IPS-NIHi11 (cell line): ENCODE measurements at regions not wholly inside any gene's neighbourhood (a gene's known extent, or its start where the extent isn't known, plus 50 kb on each side); places are given as distances from the start of the nearest gene placed in this dataset.
A peak's percentile ranks its signal among the peaks of the same experiment; 100 is the strongest.

Experiments
- DNase-seq: peaks from one replicate; pipeline ENCODE4 v3.0.0; 2012; ENCODE audit warnings: mixed read lengths, low spot score

DNA sequence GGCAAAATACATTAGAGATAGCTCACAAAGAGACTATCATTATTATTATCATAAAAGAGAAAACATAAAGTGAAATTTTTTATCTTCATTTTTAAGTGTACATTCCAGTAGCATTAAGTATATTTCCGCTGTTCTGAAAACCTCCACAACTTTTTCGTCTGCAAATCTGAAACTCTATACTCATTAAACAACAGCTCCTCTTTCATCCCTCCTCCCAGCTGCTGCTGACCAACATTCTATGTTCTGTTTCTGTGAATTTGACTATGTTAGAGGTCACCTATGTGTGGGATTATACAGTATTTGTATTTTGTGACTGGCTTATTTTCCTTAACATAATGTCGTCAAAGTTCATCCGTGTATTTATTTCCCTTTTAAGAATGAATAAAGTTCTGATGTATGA is 429.3 kb upstream of the TPK1 start:
- no peak for DNase-seq

- DNase-seq = no peak
Measured at GRCh38 chr7:145263886-145264285, 428.0 kb upstream of the TPK1 start.

DNA sequence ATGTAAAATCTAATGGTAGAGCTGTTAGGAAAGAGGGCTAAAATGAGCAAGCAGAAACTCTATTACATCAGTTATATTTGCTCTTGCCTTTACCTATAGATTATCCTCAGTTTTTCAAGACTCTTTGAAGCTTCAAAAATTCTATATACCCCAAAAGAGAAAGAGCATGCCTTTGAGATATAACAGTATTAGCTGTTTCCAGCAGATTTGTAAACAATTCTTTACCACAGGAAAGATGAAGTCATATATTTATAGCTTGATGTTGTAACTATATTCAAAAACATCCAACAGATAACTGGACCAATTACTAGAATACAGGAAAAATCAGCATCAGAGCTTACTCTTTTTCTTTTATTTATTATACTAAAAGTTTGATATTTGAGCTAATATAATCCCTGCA is 416.2 kb upstream of the TPK1 start:
- DNase-seq = no peak

- DNase-seq = no peak
Measured at GRCh38 chr7:145224775-145225174, 388.9 kb upstream of the TPK1 start.

DNA sequence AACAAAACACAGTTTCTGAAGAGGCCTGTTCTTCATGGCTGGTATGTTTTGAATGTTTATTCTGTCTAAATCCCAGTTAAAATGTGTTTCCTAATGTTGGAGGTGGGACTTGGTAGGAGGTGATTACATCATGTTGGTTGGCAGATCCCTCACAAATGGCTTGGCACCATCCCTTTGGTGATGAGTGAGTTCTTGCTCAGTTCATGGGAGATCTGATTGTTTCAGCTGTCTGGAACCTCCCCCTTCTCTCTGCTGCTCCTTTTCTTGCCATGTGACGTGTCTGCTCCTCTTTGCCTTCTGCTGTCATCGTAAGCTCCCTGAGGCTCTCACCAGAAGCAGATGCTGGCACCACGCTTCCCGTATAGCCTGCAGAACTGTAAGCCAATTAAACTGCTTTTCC is 383.6 kb upstream of the TPK1 start:
- no peak for DNase-seq

- DNase-seq = no peak
Measured at GRCh38 chr7:145216866-145217265, 381.0 kb upstream of the TPK1 start.

DNA sequence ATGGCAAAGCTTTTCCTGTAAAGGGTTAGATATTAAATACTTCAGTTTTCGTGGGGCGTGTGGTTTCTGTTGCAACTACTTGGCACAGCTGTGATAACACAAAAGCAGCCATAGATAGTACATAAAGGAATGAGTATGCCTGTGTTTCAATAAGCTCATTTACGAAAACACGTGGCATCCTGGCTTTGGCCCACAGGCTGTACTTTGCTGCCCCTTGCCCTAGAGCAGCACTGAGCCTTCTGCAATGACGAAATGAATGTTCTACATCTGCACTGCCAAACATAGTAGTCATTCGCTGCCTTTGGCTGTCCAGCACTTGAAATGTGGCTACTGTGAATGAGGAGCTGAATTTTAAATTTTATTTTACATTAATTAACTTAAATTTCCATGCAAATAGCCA is 376.2 kb upstream of the TPK1 start:
- no peak for DNase-seq

DNA sequence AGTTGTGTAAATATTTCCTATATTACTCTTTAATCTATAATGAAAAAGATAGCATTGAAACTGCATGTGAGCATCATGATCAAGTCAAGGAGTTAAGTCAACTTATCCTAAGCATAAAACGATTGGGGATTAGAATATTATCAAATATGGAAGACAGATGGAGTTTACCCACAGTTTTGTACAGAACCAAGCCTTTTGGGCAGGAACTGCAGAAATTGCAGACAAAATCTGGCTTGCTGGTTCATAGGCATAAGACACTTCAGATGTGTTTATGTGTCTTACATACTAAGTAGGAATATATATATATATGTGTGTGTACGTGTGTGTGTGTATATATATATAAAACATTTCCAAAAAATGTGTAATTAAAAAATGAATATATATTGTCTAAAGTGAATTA is 375.4 kb upstream of the TPK1 start:
- DNase-seq = no peak

DNA sequence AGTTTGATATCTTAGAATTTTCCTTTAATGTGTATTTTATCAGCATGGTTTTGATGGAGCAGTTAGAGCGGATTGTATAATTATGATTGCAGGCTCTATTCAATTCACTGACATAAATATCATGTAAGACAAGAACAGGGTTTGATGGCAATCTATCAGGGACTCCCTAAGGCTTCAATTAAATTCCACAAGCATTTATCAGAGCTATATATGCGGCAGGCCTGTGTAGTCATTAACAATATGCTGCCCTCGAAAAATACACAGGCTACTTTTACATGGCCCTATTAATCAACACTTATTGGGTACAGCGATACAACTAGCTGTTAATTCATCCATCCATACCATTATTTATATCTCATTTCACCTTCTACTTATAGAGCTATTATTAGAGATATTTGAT is 358.1 kb upstream of the TPK1 start:
- no peak for DNase-seq

DNA sequence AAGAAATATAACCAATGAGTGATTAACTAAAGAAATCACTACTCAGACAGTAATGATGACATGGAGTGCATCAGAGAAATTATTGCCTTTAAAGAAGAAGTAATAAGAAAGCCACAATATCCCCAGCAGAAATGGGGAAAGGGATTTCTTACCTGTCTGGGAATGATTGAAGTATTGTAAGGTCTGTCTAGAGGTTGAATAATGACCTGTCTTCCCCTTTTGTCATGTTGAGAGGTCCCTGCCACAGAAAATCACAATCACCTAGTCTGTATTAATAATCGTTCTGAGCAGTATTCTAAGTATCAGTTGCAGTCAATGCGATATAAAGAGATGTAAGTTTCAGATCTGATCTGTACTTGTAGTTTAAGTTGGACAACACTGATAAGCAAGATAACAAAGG is 349.1 kb upstream of the TPK1 start:
- no peak for DNase-seq

- DNase-seq = no peak
Measured at GRCh38 chr7:145183069-145183468, 347.2 kb upstream of the TPK1 start.

DNA sequence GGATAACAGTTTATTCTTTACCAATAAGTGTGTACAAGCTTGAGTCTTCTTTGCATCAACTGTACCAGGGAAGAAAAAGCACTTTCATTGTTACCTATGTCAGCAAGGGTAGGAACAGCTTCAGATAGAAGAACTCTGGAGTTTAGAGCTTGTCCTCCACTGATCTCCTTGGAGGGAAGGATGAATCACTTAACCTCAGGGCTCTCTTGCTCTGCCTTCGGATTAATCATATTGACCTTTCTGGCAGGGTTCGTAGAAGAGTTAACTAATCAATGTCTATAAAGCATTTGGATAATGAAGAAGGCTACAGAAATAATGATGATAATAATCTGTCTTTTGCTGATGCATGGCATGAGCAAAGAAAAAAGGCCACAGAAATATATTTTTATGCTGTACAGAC is 339.5 kb upstream of the TPK1 start:
- DNase-seq = no peak

DNA sequence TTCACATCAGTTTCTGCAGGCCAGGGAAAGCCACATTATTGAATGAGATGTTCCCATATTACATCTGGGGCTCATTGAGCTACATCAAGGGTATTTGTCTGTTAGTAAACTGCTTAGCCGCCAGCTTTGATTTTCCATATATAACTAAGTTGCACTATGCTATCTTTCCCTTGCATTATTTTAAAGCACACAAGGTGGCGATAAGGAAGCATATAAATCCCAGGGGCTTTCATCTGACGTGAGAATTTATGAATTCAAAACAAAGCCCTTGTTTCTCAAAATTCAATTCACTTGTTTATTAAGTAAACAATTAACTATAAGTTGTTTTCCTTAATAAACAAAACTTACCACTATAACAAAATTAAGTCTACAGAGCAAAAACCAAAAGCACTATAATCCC is 334.1 kb upstream of the TPK1 start:
- DNase-seq = no peak

GRCh38 chr7:145168879-145169278 is 333.0 kb upstream of the TPK1 start:
- no peak for DNase-seq

DNA sequence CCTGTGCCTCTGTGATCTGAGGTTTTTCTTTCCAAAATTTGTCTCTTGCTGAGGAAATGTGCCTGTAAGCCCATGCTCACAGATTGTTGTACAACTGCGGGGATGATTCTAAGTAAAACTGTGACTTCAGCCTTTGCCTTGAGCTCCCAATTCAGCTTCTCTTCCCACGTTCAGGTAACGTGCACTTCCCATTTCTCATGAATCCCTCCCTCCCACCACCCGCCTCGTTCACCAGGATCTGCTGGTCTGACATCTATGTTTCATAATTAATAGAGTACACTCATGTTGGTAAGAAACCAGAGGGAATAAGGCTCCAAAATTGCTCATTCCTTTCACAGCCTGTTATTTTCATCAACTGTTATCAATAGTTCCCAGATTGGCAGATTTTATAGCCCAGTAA is 332.6 kb upstream of the TPK1 start:
- DNase-seq = no peak

- no peak for DNase-seq
Measured at GRCh38 chr7:145156834-145157233, 321.0 kb upstream of the TPK1 start.

- no peak for DNase-seq
Measured at GRCh38 chr7:145152589-145152988, 316.7 kb upstream of the TPK1 start.

- DNase-seq = no peak
Measured at GRCh38 chr7:145151676-145152075, 315.8 kb upstream of the TPK1 start.

- DNase-seq = no peak
Measured at GRCh38 chr7:145147865-145148264, 312.0 kb upstream of the TPK1 start.

DNA sequence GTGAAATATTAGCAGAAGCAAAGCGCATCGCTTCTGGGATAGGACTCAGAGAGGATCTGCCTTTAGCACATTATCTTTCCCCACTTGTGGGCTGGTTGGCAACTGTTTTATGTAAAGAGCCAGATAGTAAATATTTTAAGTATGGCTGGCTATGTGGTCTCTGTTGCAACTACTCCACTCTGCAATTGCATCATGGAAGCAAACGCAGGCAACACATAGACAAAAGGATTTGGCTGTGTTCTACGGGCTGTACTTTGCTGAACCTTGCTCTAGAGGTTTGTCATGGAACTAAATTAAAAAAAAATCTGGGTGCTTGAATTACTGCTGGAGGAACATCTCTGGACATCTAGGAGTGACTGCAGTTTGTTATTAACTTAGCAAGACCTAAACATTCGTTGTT is 307.8 kb upstream of the TPK1 start:
- no peak for DNase-seq

- no peak for DNase-seq
Measured at GRCh38 chr7:145134377-145134776, 298.5 kb upstream of the TPK1 start.

- DNase-seq = no peak
Measured at GRCh38 chr7:145123502-145123901, 287.6 kb upstream of the TPK1 start.

DNA sequence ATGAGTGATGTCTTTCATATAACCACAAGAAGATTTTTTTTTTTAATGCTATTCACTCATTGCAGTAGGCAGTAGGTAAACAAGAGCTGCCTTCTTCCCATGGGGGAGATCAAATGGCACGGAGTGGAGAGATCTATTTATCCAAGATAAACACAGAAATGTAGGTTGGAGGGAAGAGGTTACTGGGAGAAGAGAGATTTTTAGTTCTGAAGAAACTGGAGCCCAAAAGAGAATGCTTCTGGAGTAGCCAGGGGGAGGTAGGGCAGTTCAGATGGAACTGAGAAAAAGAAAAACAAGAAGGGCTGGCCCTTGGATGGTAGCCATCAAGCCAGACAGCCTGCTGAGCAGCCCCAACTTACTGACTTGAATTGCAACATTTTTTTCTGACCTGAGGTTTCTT is 270.1 kb upstream of the TPK1 start:
- peak; percentile 23 for DNase-seq

GRCh38 chr7:145105561-145105960 is 269.7 kb upstream of the TPK1 start:
- no peak for DNase-seq

DNA sequence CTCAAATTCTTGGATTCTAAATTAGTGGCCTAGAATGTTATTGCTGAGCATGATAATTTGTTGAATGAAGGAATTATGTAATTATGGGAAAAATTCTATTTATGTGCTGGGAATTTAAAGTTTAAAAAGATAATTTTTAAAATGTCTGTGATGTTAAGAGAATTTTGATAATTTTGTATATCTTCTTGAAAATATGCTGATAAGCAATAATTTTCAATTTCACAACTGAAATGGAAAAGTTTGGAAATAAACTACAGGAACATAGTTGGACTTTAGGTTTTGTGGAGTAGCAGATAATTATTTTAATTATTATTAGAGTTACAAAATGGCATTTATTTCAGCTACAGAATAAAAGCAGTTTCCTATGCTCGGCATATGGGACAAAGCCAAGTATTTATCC is 268.5 kb upstream of the TPK1 start:
- DNase-seq = no peak
